Fibroblast of mammary gland (primary cell): ENCODE measurements at regions not wholly inside any gene's neighbourhood (a gene's known extent, or its start where the extent isn't known, plus 50 kb on each side); places are given as distances from the start of the nearest gene placed in this dataset.

ENCODE experiments used
- DNase-seq: peaks from one replicate; pipeline ENCODE4 v3.0.0-alpha.2; 2010; ENCODE audit warnings: low read depth
- H3K4me3 ChIP-seq: 2 replicates; pipeline ENCODE4 v1.5.1; 2011; ENCODE audit warnings: low read depth, mild to moderate bottlenecking, low read length, moderate library complexity; ENCODE audit not compliant: control insufficient read depth
- TF ChIP-seq, protein P1 (sequence below): conservative IDR thresholded peaks from 2 replicates; pipeline ENCODE4 v1.5.1; 2011; ENCODE audit warnings: low read depth, low read length, inconsistent platforms; ENCODE audit not compliant: control insufficient read depth, insufficient read depth

DNA sequence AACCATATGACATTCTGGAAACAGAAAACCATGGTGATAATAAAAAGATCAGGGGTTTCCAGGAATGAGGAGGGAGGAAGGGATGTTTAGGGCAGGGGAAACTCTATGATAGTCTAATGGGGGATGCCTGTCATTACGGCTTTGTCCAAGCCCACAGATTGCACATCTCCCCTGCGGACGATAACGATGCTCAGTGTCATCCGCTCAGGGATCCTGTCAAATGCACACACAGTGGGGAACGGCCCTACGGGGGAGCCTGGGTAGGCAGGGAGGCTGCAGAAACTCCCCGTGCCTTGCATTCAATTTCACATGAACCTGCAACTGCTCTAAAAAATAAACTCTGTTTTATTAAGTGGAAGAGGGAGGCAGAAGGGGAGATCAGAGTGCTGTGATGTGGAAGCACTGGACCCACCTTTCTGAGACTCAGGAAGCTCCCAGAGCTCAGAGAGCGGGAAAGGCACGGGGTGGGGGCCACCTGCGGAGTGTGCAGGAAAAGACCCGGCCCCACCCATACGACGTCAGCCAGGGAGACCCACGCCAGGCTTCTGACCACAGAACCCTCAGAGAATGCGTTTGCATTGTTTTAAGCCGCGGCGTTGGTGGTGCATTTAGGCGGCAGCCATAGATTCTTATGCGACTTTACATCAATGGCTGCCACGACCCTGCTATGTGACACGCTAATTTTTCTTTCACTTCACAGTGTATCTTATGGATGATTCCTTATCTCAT is 543.5 kb downstream of the BRD1 start:
- TF ChIP-seq, protein P1, sequence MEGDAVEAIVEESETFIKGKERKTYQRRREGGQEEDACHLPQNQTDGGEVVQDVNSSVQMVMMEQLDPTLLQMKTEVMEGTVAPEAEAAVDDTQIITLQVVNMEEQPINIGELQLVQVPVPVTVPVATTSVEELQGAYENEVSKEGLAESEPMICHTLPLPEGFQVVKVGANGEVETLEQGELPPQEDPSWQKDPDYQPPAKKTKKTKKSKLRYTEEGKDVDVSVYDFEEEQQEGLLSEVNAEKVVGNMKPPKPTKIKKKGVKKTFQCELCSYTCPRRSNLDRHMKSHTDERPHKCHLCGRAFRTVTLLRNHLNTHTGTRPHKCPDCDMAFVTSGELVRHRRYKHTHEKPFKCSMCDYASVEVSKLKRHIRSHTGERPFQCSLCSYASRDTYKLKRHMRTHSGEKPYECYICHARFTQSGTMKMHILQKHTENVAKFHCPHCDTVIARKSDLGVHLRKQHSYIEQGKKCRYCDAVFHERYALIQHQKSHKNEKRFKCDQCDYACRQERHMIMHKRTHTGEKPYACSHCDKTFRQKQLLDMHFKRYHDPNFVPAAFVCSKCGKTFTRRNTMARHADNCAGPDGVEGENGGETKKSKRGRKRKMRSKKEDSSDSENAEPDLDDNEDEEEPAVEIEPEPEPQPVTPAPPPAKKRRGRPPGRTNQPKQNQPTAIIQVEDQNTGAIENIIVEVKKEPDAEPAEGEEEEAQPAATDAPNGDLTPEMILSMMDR, result no peak
- DNase-seq, result no peak
- no peak overlapping the region for H3K4me3 ChIP-seq

DNA sequence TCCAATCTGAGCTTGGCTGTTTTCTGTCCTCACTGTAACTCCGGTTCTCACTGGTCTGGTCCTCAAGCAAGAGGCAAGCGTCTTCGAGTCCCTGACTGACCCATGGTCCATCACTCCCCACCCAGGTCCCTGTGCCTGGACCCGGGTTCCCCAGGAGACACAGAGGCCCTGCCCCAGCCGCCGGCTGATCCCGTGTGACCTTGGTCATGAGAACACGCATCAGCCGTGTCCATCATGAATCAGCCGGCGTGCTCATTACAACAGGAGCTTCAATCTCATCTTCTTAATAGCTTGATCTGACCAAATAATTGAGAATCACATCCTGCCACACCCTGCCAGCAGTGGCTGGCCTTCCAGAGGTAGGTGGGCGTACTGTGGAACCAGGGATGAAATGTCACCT is 545.1 kb downstream of the BRD1 start:
- no peak overlapping the region for H3K4me3 ChIP-seq
- no peak for DNase-seq
- TF ChIP-seq, protein P1, result no peak

DNA sequence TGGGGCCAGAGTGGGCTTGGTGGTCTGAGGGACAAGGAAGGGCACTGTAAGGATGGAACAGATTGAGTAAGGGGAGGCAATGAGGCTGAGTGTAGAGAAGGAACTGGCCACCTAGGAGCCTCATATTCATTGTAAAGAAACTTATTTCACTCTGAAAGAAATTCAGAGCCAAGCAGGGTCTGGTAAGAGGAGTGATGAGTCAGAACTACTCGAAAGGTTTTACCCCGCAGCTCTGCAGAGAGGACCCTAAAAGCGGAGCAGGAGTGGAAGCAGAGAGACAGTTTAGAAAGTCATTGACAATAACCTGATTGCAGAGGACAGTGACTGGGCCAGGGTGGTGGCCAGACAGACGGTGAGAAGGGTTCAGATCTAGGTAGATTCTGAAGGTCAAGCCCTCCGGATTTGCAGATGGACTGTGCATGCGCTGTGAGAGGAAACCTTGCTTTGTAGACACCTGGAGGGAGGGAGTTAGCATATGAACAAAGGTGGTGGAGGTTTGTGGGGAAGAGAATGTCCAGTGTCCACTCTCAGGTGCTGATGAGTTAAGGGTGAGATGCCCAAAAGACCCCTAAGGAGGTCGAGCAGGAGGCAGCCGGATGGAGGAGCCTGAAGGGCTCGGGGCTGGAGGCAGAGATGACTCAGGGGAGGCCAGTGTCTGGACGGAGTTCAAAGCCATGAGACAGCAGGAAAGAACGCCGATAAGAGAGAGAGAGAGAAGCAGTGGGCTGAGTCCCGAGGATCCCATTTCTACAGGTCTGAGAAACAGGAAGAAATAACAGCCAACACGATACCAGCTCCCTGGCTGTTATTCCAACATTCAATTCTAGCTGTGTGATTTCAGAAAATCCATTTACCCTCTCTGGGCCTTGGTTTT is 546.0 kb downstream of the BRD1 start:
- TF ChIP-seq, protein P1, result no peak
- H3K4me3 ChIP-seq, result no peak overlapping the region
- no peak for DNase-seq

DNA sequence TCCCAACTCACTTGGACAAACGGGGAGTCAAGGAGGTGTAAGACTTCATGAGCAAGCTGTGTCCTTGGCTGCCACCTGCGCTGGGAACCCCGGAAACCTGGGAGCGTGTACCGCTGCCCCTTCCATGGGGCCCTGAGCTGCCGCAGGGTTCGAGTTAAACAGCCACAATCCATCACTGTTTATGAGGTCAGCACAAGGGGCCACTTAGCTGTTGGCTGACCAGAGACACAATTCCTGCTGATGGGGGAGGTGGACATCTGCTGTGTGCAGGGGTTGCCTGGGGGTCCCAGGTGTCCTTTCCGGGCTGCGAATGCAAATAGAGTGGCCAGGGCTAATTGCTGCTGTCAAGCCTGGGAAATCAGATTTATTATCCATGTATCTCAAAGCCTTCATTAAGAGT is 549.3 kb downstream of the BRD1 start:
- no peak overlapping the region for H3K4me3 ChIP-seq
- TF ChIP-seq, protein P1, result no peak
- DNase-seq, result no peak

DNA sequence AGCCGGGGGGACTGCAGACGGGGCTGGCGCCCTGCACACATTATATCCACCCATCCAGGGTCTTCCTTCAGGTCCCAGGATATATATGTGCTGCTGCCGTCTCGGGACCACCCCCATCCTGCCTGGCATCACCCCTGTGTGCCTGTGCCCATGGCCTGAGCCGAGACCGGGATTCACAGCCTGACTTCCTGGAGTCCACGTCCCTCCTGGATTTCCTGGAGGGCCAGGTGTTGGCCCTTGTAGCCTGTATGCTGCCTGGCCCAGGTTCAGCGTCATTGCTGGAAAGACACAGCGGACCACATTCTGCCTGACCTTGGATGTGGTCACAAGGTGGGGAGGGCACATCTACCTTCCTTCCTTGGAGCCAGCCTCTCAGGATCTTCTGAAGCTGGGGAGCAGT is 551.1 kb downstream of the BRD1 start:
- H3K4me3 ChIP-seq, result no peak overlapping the region
- TF ChIP-seq, protein P1, result no peak
- no peak for DNase-seq

DNA sequence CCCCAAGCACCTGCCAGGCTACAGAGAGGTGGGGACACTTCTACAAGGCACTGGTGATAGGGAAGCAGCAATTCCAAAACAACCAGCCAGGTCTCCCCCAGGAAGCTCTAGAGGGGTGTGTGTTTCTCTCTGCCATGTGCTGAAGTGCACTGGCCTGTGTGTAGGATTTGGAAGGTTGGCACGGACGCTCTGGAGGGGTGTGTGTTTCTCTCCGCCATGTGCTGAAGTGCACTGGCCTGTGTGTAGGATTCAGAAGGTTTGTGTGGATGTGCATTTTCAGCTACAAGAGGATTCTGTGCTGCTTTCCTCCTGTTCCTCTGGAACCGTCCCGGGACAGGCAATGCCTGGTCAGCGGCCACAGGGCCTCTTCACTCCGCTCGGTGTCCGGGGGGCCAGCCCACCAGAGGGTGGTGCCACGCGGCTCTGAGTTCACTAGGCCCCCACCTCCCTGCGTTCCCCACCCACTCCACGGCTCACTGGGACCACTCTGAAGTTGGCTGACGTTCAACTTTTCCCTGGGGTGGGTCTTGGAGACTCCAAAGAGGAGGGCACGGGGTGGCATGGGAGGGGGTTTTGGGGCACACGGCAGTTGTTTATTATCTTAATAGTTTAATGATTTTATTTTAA is 552.8 kb downstream of the BRD1 start:
- TF ChIP-seq, protein P1, result no peak
- no peak for DNase-seq
- no peak overlapping the region for H3K4me3 ChIP-seq
